K562 (cell line): ENCODE measurements at regions not wholly inside any gene's neighbourhood (a gene's known extent, or its start where the extent isn't known, plus 50 kb on each side); places are given as distances from the start of the nearest gene placed in this dataset.

Experiments used
- ATAC-seq: fragments of 200-7000 bp; cut with Tn5 transposase; 3 replicates; pipeline ENCODE4 v1.9.1; 2020; ENCODE audit warnings: moderate library complexity
- BruUV-seq: library from RNA; stranded (reverse); fragments of 400-500 nt; replicated peaks from 2 replicates; lab custom pipeline; 2021; lab: Mats Ljungman, UMichigan
- CTCF ChIA-PET: fragments of 300-600 bp; formaldehyde crosslinking; extraction: SDS; loops from one replicate; lab custom pipeline; 2021; ENCODE audit warnings: low intra/inter-chr PET ratio; lab: Yijun Ruan, JAX
- POLR2A ChIA-PET: fragments of 300-600, 350-650 bp; sonication (Branson Sonifier 250); formaldehyde crosslinking; extraction: SDS; loops from one replicate; lab custom pipeline; 2021; ENCODE audit warnings: antibody characterized with exemption, inconsistent platforms; lab: Yijun Ruan, JAX
- DNase-seq, 4 experiments: peaks; one replicate each; pipeline versions ENCODE4 v3.0.0 to v3.0.0-alpha.2; 2011 to 2018; ENCODE audit warnings: low spot score in 3 of 4, mixed read lengths in 3 of 4; ENCODE audit errors: extremely low read depth in 1 of 4
- FAIRE-seq: peaks from 2 replicates; lab custom pipeline; 2011; peaks lifted over from hg19 to GRCh38; lab: Jason Lieb, UNC
- H2AFZ ChIP-seq: 2 replicates; pipeline ENCODE4 v1.6.0; 2011; ENCODE audit warnings: low read depth, low read length, control low read depth, inconsistent platforms
- H3K27ac ChIP-seq: fragments of 200-600 bp; 3 replicates; pipeline ENCODE4 v1.8.0; 2011; ENCODE audit warnings: low read depth, mild to moderate bottlenecking, control low read depth, inconsistent platforms, low read length, moderate library complexity, mixed read lengths; ENCODE audit errors: extremely low read depth
- H3K27me3 ChIP-seq, 2 experiments: fragments of 300-600 bp in 1 of 2; 2 replicates in 1 of 2; 3 replicates in 1 of 2; pipeline versions ENCODE4 v1.6.0 to v1.8.0; 2011; ENCODE audit warnings: inconsistent platforms in 2 of 2, low read length in 2 of 2, mild to moderate bottlenecking in 1 of 2, mixed read lengths in 1 of 2, moderate library complexity in 1 of 2; ENCODE audit not compliant: control insufficient read depth in 2 of 2, insufficient read depth in 2 of 2
- H3K36me3 ChIP-seq: fragments of 300-600 bp; 3 replicates; pipeline ENCODE4 v1.8.0; 2011; ENCODE audit warnings: mild to moderate bottlenecking, low read length, inconsistent platforms; ENCODE audit not compliant: control insufficient read depth, insufficient read depth
- H3K4me1 ChIP-seq, 2 experiments: fragments of 200-600 bp in 1 of 2; replicated peaks in 1 of 2; 2 replicates in 1 of 2; 3 replicates in 1 of 2; pipeline versions ENCODE4 v1.5.1 to v1.8.0; 2011; ENCODE audit warnings: inconsistent platforms in 2 of 2, low read length in 2 of 2, mild to moderate bottlenecking in 1 of 2, mixed read lengths in 1 of 2, moderate library complexity in 1 of 2; ENCODE audit not compliant: control insufficient read depth in 2 of 2, insufficient read depth in 2 of 2
- H3K4me2 ChIP-seq: 2 replicates; pipeline ENCODE4 v1.6.1; 2011; ENCODE audit warnings: low read length, control low read depth, inconsistent platforms, mixed read lengths; ENCODE audit not compliant: insufficient read depth
- H3K4me3 ChIP-seq: fragments of 200-600 bp; sonication (generic), shearing (Covaris generic); 2 replicates; pipeline ENCODE4 v1.5.1; 2016; ENCODE audit warnings: control low read depth, inconsistent platforms
- H3K79me2 ChIP-seq: fragments of 200-600 bp; 3 replicates; pipeline ENCODE4 v1.8.0; 2011; ENCODE audit warnings: low read length, inconsistent platforms; ENCODE audit not compliant: control insufficient read depth, insufficient read depth
- H3K9ac ChIP-seq, 2 experiments: 2 replicates each; pipeline versions ENCODE4 v1.6.0 to v1.6.1; 2011; ENCODE audit warnings: low read depth in 2 of 2, low read length in 2 of 2, control low read depth in 1 of 2, inconsistent platforms in 1 of 2, mild to moderate bottlenecking in 1 of 2, mixed read lengths in 1 of 2; ENCODE audit not compliant: insufficient read depth in 1 of 2
- H3K9me1 ChIP-seq: one replicate; pipeline ENCODE4 v1.6.0; 2011; ENCODE audit warnings: inconsistent platforms, mild to moderate bottlenecking, low read length, moderate library complexity; ENCODE audit not compliant: control insufficient read depth, insufficient read depth
- H3K9me3 ChIP-seq: replicated peaks from 2 replicates; pipeline ENCODE4 v1.5.1; 2011; ENCODE audit warnings: low read depth, low read length, inconsistent platforms; ENCODE audit not compliant: control insufficient read depth, insufficient read depth
- H4K20me1 ChIP-seq: replicated peaks from 2 replicates; pipeline ENCODE4 v1.6.1; 2011; ENCODE audit warnings: low read length, inconsistent platforms, mixed read lengths; ENCODE audit not compliant: control insufficient read depth, insufficient read depth
- CUX1 ChIP-seq: fragments of 200-800 bp; sonication (Bioruptor generic); IDR thresholded peaks from 2 replicates; pipeline ENCODE4 v1.6.1; 2016; ENCODE audit warnings: missing genetic modification characterization, missing compliant biosample characterization
- GATAD2A ChIP-seq: fragments of 450-650 bp; IDR thresholded peaks from 2 replicates; pipeline ENCODE4 v1.6.1; 2017
- PBX2 ChIP-seq, 2 experiments: IDR thresholded peaks in 1 of 2; conservative IDR thresholded peaks in 1 of 2; 2 replicates each; pipeline ENCODE4 v1.6.1; 2016; ENCODE audit warnings: low read depth in 2 of 2, mild to moderate bottlenecking in 1 of 2, missing compliant biosample characterization in 1 of 2, missing genetic modification characterization in 1 of 2, moderate library complexity in 1 of 2
- SIX5 ChIP-seq, 2 experiments: IDR thresholded peaks; 2 replicates each; pipeline ENCODE4 v1.6.1; 2011; ENCODE audit warnings: low read length in 2 of 2, borderline replicate concordance in 1 of 2, low read depth in 1 of 2, mild to moderate bottlenecking in 1 of 2, moderate library complexity in 1 of 2; ENCODE audit not compliant: insufficient read depth in 1 of 2
- TCFL5 ChIP-seq: fragments of 250-450 bp; sonication (Bioruptor Pico); conservative IDR thresholded peaks from 2 replicates; pipeline ENCODE4 v1.6.1; 2021; ENCODE audit warnings: mild to moderate bottlenecking, moderate library complexity, matching md5 sums
- ZC3H11A ChIP-seq: IDR thresholded peaks from 2 replicates; pipeline ENCODE4 v1.6.1; 2012; ENCODE audit warnings: low read depth, low read length, improper control_type of control experiment
- ZNF778 ChIP-seq: fragments of 450-650 bp; formaldehyde crosslinking; IDR thresholded peaks from 2 replicates; pipeline ENCODE4 v1.4.0; 2020; ENCODE audit warnings: mild to moderate bottlenecking, moderate library complexity
- WGBS: fragments of 100-300 bp; shearing (Covaris generic); methylation state at CpG from one replicate; pipeline ENCODE4 v1.1.6; 2016; ENCODE audit warnings: low coverage, mixed read lengths; ENCODE audit not compliant: insufficient coverage; ENCODE audit errors: missing lambda C conversion rate; 5-methylcytosine and 5-hydroxymethylcytosine counted together
- in situ Hi-C: fragments of 300-500 bp; cut with MboI; formaldehyde crosslinking; loops from 4 replicates; pipeline ENCODE4 v1.15.0; 2018; ENCODE audit warnings: inconsistent platforms, mixed read lengths
- intact Hi-C: fragments of 100-400 bp; cut with micrococcal nuclease; formaldehyde crosslinking; loops from 2 replicates; pipeline ENCODE4 v1.14.2; 2022

GRCh38 chr10:90407851-90408250, 450.0 kb downstream of the HTR7 start:
- no peak for DNase-seq
- CTCF ChIA-PET: no interaction called here
- no peaks in the 10 kb centered on the region for H3K9me1 ChIP-seq
- no peak overlapping the region for H2AFZ ChIP-seq
- ATAC-seq: no peak
- no peaks in the 10 kb centered on the region for H4K20me1 ChIP-seq
- H3K4me3 ChIP-seq: no peak overlapping the region
- no peaks in the 10 kb centered on the region for H3K27me3 ChIP-seq
- H3K27ac ChIP-seq: no peak overlapping the region
- BruUV-seq: no TSS peak
- POLR2A ChIA-PET: no interaction called here
- in situ Hi-C loops (no loop called here), intact Hi-C loops (no loop called here)
- no peaks in the 10 kb centered on the region for H3K9me3 ChIP-seq
- H3K4me1 ChIP-seq: no peaks in the 10 kb centered on the region
- 0% methylated on average over 2 of the region's 2 CpGs for WGBS
- H3K36me3 ChIP-seq: no peaks in the 10 kb centered on the region
- no peak overlapping the region for H3K9ac ChIP-seq
- no peaks in the 10 kb centered on the region for H3K79me2 ChIP-seq
- no peak overlapping the region for H3K4me2 ChIP-seq
- FAIRE-seq: no peak
- TF ChIP-seq PBX2 (CRISPR knock-in tag; IDR thresholded peaks at IDR 0.05; ENCODE audit: low read depth): no peak
- no peak for TF ChIP-seq PBX2 (tag; conservative IDR thresholded peaks at IDR 0.05; ENCODE audit: low read depth)
- no peak for TF ChIP-seq ZC3H11A
- TF ChIP-seq GATAD2A: no peak
- no peak for TF ChIP-seq CUX1 (CRISPR knock-in tag)
- no peak for TF ChIP-seq SIX5 (IDR thresholded peaks at IDR 0.05; ENCODE audit: borderline replicate concordance in 1 of 2, insufficient read depth in 1 of 2, low read depth in 1 of 2, low read length in 2 of 2)
- no peak for TF ChIP-seq ZNF778 (CRISPR knock-in tag)
- TF ChIP-seq TCFL5: no peak
